ENCODE measurements at regions not wholly inside any gene's neighbourhood (a gene's known extent, or its start where the extent isn't known, plus 50 kb on each side); places are given as distances from the start of the nearest gene placed in this dataset.

GRCh38 chr10:10625491-10625890 lies 392.2 kb upstream of the CELF2 start:
- no peak for TF ChIP-seq EZH2phosphoT487 (IDR thresholded peaks at IDR 0.05; ENCODE audit: low read depth, severe bottlenecking, unreplicated experiment)
- TF ChIP-seq CTCF (IDR thresholded peaks at IDR 0.05; ENCODE audit: poor library complexity) = no peak
